ENCODE measurements at regions not wholly inside any gene's neighbourhood (a gene's known extent, or its start where the extent isn't known, plus 50 kb on each side); places are given as distances from the start of the nearest gene placed in this dataset.
"Not testable (repeated sequence)": the region's sequence is repeated elsewhere in the genome, so short reads cannot be mapped to it uniquely, and the experiment has no call there.

DNA sequence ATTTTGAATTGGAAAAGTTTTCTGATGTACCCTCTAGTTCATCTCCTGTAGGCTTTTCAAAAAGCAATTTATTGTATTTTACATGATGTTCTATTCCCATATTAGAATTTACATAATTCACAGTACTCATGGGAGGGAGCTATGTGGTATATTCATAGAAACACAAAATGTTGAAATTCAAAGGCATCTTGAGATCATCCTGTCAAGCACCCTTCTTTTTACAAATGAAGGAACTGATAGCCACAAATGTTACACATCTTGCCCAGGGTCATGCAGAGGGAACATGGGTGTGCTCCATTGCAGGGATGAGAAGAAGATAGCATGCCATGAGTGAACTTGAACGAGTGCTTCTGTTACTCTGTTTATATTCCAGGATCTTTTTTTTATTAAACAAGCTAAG, 228.8 kb downstream of the ZNF92 start:
- DNase-seq (ENCODE audit: low read depth); H3K4me3 ChIP-seq (ENCODE audit: low read length): not testable (repeated sequence)

DNA sequence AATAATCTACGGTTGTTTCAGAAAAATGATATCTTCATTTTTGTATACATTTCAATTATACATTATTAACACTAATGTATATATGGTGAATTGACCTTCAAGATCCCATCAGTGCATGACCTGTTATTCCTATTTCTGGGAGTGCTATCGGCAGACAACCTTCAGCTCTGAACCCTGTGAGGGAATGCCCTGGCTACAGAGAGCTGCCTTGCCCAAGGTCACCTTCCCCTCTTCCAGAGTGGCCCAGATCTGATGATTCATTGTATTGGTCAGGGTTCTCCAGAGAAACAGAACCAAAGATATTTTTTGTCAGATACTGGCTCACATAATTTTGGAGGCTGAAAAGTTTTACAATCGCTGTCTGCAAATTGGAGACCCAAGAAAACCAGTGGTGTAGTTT, 235.5 kb downstream of the ZNF92 start:
- TF ChIP-seq, protein P1, sequence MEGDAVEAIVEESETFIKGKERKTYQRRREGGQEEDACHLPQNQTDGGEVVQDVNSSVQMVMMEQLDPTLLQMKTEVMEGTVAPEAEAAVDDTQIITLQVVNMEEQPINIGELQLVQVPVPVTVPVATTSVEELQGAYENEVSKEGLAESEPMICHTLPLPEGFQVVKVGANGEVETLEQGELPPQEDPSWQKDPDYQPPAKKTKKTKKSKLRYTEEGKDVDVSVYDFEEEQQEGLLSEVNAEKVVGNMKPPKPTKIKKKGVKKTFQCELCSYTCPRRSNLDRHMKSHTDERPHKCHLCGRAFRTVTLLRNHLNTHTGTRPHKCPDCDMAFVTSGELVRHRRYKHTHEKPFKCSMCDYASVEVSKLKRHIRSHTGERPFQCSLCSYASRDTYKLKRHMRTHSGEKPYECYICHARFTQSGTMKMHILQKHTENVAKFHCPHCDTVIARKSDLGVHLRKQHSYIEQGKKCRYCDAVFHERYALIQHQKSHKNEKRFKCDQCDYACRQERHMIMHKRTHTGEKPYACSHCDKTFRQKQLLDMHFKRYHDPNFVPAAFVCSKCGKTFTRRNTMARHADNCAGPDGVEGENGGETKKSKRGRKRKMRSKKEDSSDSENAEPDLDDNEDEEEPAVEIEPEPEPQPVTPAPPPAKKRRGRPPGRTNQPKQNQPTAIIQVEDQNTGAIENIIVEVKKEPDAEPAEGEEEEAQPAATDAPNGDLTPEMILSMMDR (conservative IDR thresholded peaks at IDR 0.05; ENCODE audit: low read depth, low read length): no peak
- DNase-seq (ENCODE audit: low read depth): no peak
- no peak overlapping the region for H3K4me3 ChIP-seq (ENCODE audit: low read length)

DNA sequence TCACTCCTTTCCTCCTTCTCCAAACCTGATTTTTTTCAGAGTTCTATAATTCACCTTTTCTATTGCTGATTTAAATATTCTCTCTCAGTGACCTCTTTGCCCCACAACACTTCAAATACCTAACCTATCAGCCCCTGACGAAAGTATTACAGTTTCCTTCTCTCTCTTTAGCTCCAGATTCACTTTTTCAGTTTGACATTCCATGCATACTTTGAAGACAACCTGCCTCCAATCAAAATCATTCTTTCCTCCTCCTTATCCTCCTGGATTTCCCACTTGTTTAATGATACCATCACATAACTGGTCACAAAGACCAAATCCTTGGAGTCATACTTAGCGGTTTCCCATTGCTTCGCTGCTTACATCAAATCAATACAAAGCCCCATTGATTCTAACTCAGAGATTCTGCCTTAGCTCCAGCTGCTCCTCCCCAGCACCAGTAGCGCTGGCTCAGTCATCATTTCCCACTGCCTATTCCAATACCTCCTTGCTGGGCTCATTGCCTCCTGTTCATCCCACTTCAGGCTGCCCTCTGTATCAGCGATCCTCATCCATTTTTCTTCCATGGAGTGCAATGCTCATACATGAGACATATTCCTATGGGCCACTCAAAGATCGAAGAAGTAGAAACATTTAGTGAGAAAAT, 240.1 kb downstream of the ZNF92 start:
- DNase-seq (ENCODE audit: low read depth); H3K4me3 ChIP-seq (ENCODE audit: low read length): not testable (repeated sequence)

DNA sequence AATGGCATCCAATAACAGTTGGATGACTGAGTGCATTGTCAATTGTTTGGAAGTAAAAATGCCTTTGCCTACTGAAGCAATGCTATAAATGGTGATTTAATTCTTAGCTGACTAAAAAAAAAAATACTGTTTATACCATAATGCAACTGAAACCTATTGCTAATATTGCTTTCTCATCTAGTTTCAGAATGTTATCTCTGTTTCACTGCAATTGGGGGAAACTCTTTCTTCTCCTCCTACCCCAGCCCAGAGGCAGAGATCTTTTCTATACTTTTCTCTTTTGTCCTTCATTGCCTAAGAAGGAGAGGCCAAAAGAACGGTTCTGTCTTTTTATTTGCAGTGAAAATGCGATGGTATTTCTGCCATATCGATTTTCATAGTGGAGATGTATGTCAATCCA, 242.5 kb downstream of the ZNF92 start:
- H3K4me3 ChIP-seq (ENCODE audit: low read length); DNase-seq (ENCODE audit: low read depth): not testable (repeated sequence)

DNA sequence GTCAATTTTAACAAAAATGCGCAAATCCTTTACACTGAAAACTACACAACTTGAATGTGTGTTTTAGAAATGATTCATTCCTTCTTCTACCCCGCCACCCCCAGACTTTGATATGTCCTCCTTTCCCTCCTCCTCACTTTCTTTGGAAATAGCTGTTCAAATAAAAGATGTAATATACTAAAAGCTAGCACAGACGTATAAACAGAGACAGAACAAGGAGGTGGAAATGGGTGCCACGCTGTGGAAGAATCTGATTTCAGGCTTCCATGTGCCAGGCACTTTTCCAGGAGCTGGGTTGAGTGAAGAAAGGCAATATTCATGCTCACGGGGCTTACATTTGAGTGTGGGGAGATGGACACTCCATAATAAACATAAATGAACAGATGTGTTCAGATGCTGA, 246.6 kb downstream of the ZNF92 start:
- not testable (repeated sequence) for DNase-seq (ENCODE audit: low read depth); H3K4me3 ChIP-seq (ENCODE audit: low read length)

DNA sequence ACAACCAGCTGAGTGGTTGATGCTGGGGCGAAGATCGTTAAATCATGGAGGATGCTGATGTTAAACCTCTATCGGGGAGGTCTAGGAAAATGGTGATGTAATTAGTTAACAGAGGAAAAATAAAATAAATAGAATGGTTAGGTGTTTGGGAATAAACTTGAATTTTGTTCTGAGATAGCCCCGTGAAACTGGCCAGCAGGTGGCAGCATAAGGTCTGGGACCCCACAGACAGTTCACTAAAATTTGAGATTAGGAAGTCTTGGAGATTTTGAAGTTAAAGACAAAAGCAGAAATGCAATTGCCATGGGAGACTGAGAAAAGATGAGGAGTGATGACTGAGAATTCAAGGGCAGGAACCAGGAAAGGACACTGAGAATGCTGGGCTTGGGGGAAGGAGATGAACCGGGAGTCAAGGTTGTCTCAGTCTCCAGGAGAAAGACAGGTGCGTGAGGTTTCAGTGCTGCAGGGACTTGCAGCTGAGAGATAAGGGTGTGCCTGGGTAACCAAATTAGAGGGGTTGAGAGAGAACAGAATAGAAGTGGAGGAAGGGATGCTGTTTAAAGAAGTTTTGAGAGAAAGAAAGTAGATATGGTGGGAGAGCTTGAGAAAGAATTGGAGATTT, 248.0 kb downstream of the ZNF92 start:
- DNase-seq (ENCODE audit: low read depth); H3K4me3 ChIP-seq (ENCODE audit: low read length): not testable (repeated sequence)
- TF ChIP-seq, protein P1 (conservative IDR thresholded peaks at IDR 0.05; ENCODE audit: low read depth, low read length): peak; percentile 57

DNA sequence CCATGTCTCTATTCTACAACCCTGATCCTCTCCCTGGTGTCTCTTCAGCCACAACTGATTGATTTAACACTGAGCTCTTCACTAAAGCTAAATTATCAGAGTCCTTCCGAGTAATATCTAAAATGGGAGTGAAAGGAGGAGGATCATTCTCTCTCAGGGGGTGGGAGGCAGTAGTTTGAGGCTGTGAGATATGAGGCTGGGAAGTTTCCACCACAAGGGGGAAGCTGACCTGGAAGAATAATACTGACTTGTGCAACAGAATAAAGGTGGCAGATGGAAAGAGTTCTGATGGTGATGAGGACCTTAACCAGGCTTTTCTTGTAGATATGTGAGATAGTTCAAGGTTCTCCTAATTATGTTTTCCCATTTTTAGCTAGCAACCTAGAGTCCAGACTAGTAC, 241.6 kb upstream of the VKORC1L1 start:
- H3K4me3 ChIP-seq (ENCODE audit: low read length); DNase-seq (ENCODE audit: low read depth): not testable (repeated sequence)

DNA sequence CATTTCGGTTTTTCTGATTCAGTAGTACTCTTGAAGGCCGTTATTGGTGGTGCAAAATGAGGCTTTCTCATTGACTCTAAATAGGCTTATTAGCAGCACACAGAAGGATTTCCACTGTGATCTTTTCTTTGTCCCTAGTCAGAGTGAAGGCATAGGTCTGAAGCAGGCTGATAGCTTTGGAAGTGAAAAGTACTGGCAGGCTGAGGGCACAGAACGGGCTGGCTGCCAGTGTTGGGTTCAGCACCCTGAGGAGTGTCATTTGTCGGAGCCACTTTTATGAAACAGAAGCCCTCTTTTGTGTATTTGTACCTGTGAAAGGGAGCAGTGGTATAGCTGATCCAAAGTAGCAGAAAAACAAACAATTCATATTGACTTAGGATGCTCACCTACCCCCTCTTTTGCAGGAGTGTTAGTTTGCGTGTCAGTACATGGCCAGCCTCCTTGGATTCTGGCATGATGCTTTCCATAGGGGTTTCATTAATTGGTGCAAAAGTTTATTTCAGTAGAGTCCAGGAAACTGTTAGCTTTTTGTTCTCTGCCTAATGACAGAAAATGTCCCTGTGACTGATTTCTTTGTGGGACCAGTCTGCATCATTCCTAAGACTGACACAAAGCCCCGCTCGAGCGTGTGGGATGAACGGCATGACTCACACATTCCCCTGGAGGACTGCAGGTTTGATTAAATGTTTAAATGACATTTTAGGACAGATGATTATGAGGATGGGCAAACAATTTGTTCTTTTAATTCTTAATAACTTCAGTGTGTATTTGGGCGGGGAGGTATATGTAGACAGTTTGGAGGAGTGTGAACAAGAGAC, 239.1 kb upstream of the VKORC1L1 start:
- H3K4me3 ChIP-seq (ENCODE audit: low read length); DNase-seq (ENCODE audit: low read depth): not testable (repeated sequence)

DNA sequence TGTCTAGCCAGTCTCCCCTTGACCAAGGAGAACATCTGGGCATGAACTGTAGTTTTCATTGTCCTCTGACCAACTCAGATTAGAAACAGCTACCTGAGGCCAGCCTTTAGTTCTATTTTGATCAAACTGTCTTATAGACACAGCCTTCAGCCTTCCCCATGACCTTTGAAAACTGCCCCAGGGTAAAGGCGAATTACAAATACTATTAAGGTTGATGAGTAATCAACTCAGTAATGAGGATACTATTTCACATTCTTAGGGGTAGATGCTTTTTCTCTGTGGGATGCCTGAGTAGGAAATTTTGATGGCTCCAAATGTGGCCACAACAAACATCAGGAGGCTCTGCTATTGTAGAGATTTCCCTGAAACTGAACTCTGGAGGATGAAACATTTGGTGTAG, 234.0 kb upstream of the VKORC1L1 start:
- DNase-seq (ENCODE audit: low read depth); H3K4me3 ChIP-seq (ENCODE audit: low read length): not testable (repeated sequence)

DNA sequence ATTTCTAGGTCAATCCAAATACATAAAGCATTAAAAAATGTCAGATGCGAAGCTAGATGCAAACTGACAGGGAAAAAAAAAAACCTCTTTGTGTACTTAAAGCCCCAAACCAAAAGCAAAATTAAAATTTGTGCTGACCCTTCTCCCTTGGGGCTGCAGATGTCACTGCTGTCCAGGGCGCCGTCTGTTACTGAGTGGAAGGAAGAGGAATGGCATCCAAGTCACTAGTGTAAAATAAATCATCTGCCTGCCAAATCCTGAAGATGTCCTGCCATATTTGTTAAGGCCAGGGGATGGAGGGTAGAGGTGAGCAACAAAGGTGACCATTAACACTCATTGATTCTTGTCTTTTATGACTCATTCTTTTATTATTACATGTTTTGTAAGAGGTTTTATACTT, 233.2 kb upstream of the VKORC1L1 start:
- not testable (repeated sequence) for DNase-seq (ENCODE audit: low read depth); H3K4me3 ChIP-seq (ENCODE audit: low read length)

DNA sequence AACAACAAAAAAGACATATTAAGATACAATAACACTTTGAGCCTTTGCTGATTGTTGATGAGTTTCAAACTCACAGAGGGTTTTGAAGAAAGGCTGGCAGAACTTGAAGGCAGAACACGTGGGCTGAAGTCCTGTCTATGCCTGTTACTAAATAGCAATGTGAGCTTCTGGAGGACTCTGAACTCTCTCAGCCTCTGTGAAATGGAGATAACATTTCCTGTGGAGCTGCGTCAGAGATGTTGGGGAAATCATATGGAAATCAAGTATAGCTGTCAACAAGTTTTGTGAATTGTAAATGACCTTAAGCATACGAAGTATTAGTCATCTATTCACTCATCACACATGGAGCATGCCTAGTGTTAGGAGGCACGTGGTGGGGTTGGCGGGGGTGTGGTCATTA, 229.4 kb upstream of the VKORC1L1 start:
- DNase-seq (ENCODE audit: low read depth); H3K4me3 ChIP-seq (ENCODE audit: low read length): not testable (repeated sequence)

DNA sequence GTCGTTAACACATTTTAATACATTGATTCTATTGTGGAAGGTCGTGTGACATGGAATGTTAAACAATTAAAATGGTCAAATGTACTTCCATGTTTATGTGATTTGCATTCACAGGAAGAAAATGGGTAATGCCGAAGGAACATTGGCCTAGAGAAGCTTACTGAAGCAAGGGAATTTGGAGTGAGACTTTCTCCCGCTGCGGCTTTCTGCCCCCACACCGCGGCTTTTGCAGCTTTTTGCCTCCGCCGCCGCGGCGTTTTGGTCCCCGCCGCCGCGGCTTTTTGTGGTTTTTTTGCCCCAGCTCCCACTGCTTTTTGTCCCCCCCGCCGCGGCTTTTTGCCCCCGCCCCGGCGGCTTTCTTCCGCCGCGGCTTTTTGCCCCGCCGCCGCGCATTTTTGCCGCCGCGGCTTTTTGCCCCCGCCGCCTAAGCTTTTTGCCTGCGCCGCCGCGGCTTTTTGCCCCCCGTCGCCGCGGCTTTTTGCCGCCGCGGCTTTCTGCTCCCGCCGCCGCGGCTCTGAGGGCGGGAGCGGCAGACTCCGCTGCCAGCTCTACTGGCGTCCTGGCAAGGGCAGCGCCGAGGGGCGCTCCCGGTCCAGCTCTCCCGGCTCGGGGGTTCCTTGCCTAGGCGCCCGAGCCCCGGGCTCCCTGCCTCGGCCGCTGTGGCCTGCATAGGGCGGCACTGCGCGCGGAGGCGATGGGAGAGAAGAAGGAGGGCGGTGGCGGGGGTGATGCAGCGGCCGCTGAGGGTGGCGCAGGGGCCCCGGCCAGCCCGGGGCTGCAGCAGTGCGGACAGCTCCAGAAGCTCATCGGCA, 225.5 kb upstream of the VKORC1L1 start:
- not testable (repeated sequence) for H3K4me3 ChIP-seq (ENCODE audit: low read length); DNase-seq (ENCODE audit: low read depth)

DNA sequence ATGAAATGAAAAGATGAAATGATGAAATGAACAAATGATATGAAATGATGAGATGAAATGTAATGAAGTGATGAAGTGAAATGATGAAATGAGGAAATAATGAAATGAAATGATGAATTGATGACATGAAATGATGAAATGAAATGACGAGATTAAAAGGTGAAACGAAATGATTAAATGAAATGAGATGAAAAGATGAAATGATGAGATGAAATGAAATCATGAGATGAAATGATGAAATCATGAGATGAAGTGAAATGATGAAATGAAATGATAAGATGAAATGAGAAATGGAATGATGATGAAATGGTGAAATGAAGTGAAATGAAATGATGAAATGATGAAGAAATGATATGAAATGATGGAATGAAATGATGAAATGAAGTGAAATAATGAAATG, 221.7 kb upstream of the VKORC1L1 start:
- H3K4me3 ChIP-seq (ENCODE audit: low read length); DNase-seq (ENCODE audit: low read depth): not testable (repeated sequence)

DNA sequence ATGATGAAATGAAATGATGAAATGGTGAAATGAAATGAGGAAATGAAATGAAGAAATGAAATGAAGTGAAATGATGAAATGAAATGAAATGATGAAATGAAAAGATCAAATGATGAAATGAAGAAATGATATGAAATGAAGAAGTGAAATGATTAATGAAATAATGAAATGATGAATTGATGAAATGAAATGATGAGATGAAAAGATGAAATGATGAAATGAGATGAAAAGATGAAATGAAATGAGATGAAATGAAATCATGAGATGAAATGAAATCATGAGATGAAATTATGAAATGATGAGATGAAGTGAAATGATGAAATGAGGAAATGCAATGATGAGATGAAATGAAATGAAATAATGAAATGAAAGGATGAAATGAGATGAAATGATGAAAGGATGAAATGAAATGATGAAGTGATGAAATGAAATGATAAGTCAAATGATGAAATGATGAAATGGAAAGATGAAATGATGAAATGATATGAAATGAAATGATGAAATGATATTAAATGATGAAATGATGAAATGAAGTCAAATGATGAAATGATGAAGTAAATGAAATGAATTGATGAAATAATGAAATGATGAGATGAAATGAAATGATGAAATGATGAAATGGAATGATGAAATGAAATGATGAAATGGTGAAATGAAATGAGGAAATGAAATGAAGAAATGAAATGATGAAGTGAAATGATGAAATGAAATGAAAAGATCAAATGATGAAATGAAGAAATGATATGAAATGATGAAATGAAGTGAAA, 220.9 kb upstream of the VKORC1L1 start:
- not testable (repeated sequence) for H3K4me3 ChIP-seq (ENCODE audit: low read length); DNase-seq (ENCODE audit: low read depth)

DNA sequence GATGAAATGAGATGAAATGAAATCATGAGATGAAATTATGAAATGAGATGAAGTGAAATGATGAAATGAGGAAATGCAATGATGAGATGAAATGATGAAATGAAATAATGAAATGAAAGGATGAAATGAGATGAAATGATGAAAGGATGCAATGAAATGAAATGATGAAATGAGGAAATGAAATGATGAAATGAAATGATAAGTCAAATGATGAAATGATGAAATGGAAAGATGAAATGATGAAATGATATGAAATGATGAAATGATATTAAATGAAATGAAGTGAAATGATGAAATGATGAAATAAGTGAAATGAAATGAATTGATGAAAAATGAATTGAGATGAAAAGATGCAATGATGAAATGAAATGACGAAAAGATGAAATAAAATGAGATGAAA, 220.2 kb upstream of the VKORC1L1 start:
- not testable (repeated sequence) for H3K4me3 ChIP-seq (ENCODE audit: low read length); DNase-seq (ENCODE audit: low read depth)

Measured in retinal pigment epithelial cell (primary cell).